Hepatocyte (in vitro differentiated cells): ENCODE measurements at regions not wholly inside any gene's neighbourhood (a gene's known extent, or its start where the extent isn't known, plus 50 kb on each side); places are given as distances from the start of the nearest gene placed in this dataset.

Experiments used
- DNase-seq: peaks from one replicate; pipeline ENCODE4 v3.0.0-alpha.2; 2016; ENCODE audit warnings: low spot score
- H2AFZ ChIP-seq: fragments of 200-600 bp; sonication (generic); 2 replicates; pipeline ENCODE4 v1.6.0; 2016; ENCODE audit warnings: antibody characterized with exemption, mild to moderate bottlenecking
- H3K27ac ChIP-seq: fragments of 200-600 bp; sonication (generic); 2 replicates; pipeline ENCODE4 v1.5.1; 2016; ENCODE audit warnings: mild to moderate bottlenecking
- H3K27me3 ChIP-seq: fragments of 200-600 bp; sonication (generic); 2 replicates; pipeline ENCODE4 v1.6.1; 2016
- H3K36me3 ChIP-seq: fragments of 200-600 bp; sonication (generic); replicated peaks from 2 replicates; pipeline ENCODE4 v1.5.1; 2016; ENCODE audit warnings: low read depth; ENCODE audit not compliant: insufficient read depth
- H3K4me1 ChIP-seq: fragments of 200-600 bp; sonication (generic); 2 replicates; pipeline ENCODE4 v1.5.1; 2016; ENCODE audit warnings: mild to moderate bottlenecking, moderate library complexity; ENCODE audit not compliant: insufficient read depth
- H3K4me2 ChIP-seq: fragments of 200-600 bp; sonication (generic); 2 replicates; pipeline ENCODE4 v1.6.0; 2016
- H3K4me3 ChIP-seq: fragments of 200-600 bp; sonication (generic); 2 replicates; pipeline ENCODE4 v1.5.1; 2016; ENCODE audit warnings: mild to moderate bottlenecking
- H3K79me2 ChIP-seq: fragments of 200-600 bp; sonication (generic); 2 replicates; pipeline ENCODE4 v1.6.0; 2017; ENCODE audit warnings: mild to moderate bottlenecking
- H3K9me2 ChIP-seq: fragments of 200-600 bp; sonication (generic); replicated peaks from 2 replicates; pipeline ENCODE4 v1.6.0; 2017; ENCODE audit warnings: mild to moderate bottlenecking; ENCODE audit not compliant: insufficient read depth
- H3K9me3 ChIP-seq: fragments of 200-600 bp; sonication (generic); 2 replicates; pipeline ENCODE4 v1.5.1; 2016; ENCODE audit warnings: low read depth, mild to moderate bottlenecking
- H4K20me1 ChIP-seq: fragments of 200-600 bp; sonication (generic); 2 replicates; pipeline ENCODE4 v1.6.0; 2016; ENCODE audit warnings: mild to moderate bottlenecking; ENCODE audit not compliant: insufficient read depth, poor library complexity, severe bottlenecking
- CTCF ChIP-seq: fragments of 200-600 bp; sonication (generic); IDR thresholded peaks from 2 replicates; pipeline ENCODE4 v1.5.1; 2016; ENCODE audit warnings: antibody characterized with exemption, mild to moderate bottlenecking; ENCODE audit not compliant: poor library complexity
- EZH2 ChIP-seq: fragments of 200-600 bp; sonication (generic); IDR thresholded peaks from 2 replicates; pipeline ENCODE4 v1.6.1; 2016; ENCODE audit warnings: antibody characterized with exemption, mild to moderate bottlenecking, borderline replicate concordance
- EZH2phosphoT487 ChIP-seq: fragments of 200-600 bp; sonication (generic); IDR thresholded peaks from one replicate; pipeline ENCODE4 v1.6.1; 2018; ENCODE audit warnings: antibody characterized with exemption, mild to moderate bottlenecking, low read depth, moderate library complexity; ENCODE audit not compliant: unreplicated experiment, severe bottlenecking
- WGBS: methylation state at CpG from one replicate; pipeline ENCODE4 v1.1.6; 2016; ENCODE audit warnings: low lambda C conversion rate; ENCODE audit errors: missing lambda C conversion rate; 5-methylcytosine and 5-hydroxymethylcytosine counted together

- Histone ChIP-seq H3K79me2 (no peaks in the 10 kb centered on the region), H4K20me1 (no peaks in the 10 kb centered on the region), H3K27ac (no peak overlapping the region), H3K4me2 (no peak overlapping the region), H3K9me3 (no peaks in the 10 kb centered on the region), H3K27me3 (no peaks in the 10 kb centered on the region), H3K4me3 (no peak overlapping the region), H2AFZ (no peak overlapping the region), H3K4me1 (no peaks in the 10 kb centered on the region), H3K36me3 (no peaks in the 10 kb centered on the region), H3K9me2 (no peaks in the 10 kb centered on the region)
- no peak for DNase-seq
- 95% methylated on average over 4 of the region's 4 CpGs for WGBS
- TF ChIP-seq EZH2 (no peak), EZH2phosphoT487 (no peak), CTCF (no peak)
Observed at GRCh38 chr9:73264631-73265030, 113.0 kb downstream of the ANXA1 start.

- H3K79me2 ChIP-seq: no peaks in the 10 kb centered on the region
- H3K27me3 ChIP-seq: no peaks in the 10 kb centered on the region
- 89% methylated on average over 4 of the region's 4 CpGs for WGBS
- TF ChIP-seq CTCF (no peak), EZH2phosphoT487 (no peak), EZH2 (no peak)
- H3K27ac ChIP-seq: no peak overlapping the region
- no peaks in the 10 kb centered on the region for H4K20me1 ChIP-seq
- no peaks in the 10 kb centered on the region for H3K9me3 ChIP-seq
- H3K36me3 ChIP-seq: no peaks in the 10 kb centered on the region
- DNase-seq: no peak
- H3K4me3 ChIP-seq: no peak overlapping the region
- H3K4me2 ChIP-seq: no peak overlapping the region
- no peaks in the 10 kb centered on the region for H3K4me1 ChIP-seq
- no peaks in the 10 kb centered on the region for H3K9me2 ChIP-seq
- no peak overlapping the region for H2AFZ ChIP-seq
Observed at GRCh38 chr9:73265876-73266275, 114.2 kb downstream of the ANXA1 start.

- H2AFZ ChIP-seq: no peak overlapping the region
Observed at GRCh38 chr9:73269430-73270101, 117.9 kb downstream of the ANXA1 start.

More at GRCh38 chr9:73269430-73270101, 117.9 kb downstream of the ANXA1 start:
- Histone ChIP-seq H3K27me3 (no peaks in the 10 kb centered on the region), H3K4me1 (no peaks in the 10 kb centered on the region), H4K20me1 (no peaks in the 10 kb centered on the region), H3K9me3 (no peaks in the 10 kb centered on the region), H3K36me3 (no peaks in the 10 kb centered on the region), H3K79me2 (no peaks in the 10 kb centered on the region), H3K4me3 (no peak overlapping the region), H3K4me2 (peak overlapping the region; percentile 43), H3K27ac (no peak overlapping the region), H3K9me2 (no peaks in the 10 kb centered on the region)
- TF ChIP-seq EZH2 (no peak), CTCF (peak; percentile 56)
- 23% methylated on average over 4 of the region's 4 CpGs for WGBS
- DNase-seq: peak; percentile 53
